ENCODE measurements at regions not wholly inside any gene's neighbourhood (a gene's known extent, or its start where the extent isn't known, plus 50 kb on each side); places are given as distances from the start of the nearest gene placed in this dataset.

DNA sequence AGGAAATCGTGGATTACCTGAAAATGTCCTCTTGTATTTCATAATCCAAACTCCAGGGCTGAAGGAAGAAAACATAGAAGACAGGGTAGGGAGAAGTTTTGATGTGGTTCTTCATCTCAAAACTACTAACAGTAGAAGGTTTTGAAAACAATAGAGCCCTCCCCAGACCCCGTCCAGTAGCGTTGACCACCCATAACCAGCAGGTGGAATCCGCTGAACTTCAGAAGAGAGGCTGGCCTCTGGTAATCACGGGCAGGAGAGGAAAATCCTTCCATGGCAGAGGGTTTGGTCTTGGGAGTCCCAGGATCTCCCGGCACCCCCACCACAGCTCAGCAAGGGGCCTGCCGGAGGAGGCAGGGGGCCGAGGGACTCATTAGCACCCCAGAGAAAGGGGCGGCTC lies 333.4 kb upstream of the RNF32 start:
- DNase-seq (ENCODE audit: low spot score), result no peak

GRCh38 chr7:156305351-156305750 lies 335.2 kb upstream of the RNF32 start:
- DNase-seq (ENCODE audit: low spot score), result no peak

- no peak for DNase-seq (ENCODE audit: low spot score)
Measured at GRCh38 chr7:156282816-156283215, 357.8 kb upstream of the RNF32 start.

DNA sequence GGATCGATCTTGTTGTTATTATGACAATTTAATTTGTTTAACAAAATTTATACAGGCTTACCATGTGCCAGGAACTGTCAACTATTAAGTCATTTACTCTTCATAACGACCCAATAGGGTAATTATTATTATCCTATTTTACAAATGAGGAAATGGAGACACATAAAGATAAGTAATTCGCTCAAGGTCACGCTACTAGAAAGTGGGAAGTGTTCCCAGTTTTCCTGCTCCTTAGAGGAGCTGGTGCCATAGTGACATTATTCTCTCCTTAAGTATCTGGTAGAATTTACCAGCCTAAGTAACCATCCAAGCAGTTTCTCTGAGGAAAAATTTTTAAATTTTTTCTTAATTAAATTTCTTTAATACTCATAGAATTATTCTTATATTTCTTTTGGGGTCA lies 360.9 kb upstream of the RNF32 start:
- DNase-seq (ENCODE audit: low spot score), result no peak

DNA sequence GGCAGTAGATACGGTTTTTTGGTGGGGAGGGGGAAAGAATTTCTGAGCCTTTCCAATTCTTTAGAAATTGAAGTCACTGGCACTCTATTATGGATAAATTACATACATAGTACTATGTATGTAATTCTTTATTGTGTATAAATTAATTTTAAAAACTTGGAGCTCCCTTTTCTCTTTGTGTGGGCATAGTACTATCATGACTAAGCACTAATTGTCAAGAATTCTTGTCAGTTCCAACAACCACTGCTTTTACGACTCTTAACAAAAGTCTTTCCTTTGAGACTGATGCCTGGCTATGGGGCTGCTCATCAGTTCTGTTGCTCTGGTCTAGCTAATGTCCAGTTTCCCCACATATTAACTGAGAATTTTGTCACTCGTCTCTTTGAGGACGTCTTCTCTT lies 365.3 kb upstream of the RNF32 start:
- DNase-seq (ENCODE audit: low spot score), result no peak

GRCh38 chr7:156274557-156274956 lies 366.0 kb upstream of the RNF32 start:
- DNase-seq (ENCODE audit: low spot score), result no peak

DNA sequence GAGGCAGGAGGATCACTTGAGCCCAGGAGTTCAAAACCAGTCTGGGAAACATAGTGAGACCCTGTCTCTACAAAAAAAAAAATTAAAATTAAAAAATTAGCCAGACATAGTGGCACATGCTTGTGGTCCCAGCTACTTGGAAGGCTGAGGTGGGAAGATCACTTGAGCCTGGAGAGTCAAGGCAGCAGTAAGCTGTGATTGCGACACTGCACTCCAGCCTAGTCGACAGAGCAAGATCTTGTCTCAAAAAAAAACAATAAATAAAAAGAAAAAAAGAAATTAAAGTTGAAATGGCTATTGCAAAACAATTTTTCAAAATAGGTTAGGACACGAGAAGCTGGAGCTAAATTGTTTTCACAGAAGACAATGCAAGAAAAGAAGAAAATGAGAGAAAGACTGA lies 379.0 kb upstream of the RNF32 start:
- DNase-seq (ENCODE audit: low spot score), result no peak

DNA sequence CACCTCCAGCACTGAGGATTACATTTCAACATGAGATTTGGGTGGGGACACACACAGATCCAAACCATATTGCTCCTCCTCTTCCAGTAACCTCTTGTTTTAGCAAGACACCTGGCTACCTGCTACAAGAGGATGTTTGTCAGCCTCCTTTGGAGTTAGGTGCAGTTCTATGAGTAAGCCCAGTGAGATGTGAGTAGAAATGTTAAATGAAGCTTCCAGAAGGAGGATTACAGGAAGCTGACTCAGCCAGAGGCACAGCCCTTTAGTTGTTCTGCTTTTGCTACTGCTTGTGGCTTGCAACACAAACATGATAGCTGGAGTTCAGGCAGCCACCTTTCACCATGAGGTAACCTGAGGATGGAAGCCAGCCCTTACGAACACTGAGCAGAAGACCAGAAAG lies 382.7 kb upstream of the RNF32 start:
- no peak for DNase-seq (ENCODE audit: low spot score)

DNA sequence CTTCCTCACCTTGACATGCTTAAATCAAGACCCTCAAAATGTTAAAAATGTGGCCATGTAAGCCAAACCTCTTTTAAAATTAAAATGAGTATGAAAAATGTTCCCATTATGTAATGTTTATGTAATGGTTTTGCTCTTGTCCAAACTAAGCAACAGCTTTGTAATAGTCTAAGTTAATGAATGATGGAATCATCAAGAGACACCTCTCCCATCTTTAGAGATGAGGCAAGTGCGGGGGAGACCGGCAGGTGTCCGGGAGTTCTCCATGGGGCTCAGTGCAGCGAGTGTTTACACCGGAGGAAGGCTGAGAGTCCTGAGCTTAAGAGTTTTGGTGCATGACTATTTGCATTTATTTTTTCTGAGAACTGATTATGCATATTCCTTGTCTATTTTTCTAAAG lies 384.9 kb upstream of the RNF32 start:
- DNase-seq (ENCODE audit: low spot score), result no peak

GRCh38 chr7:156251861-156252260 lies 388.7 kb upstream of the RNF32 start:
- no peak for DNase-seq (ENCODE audit: low spot score)

GRCh38 chr7:156240532-156240931 lies 400.0 kb upstream of the RNF32 start:
- no peak for DNase-seq (ENCODE audit: low spot score)

DNA sequence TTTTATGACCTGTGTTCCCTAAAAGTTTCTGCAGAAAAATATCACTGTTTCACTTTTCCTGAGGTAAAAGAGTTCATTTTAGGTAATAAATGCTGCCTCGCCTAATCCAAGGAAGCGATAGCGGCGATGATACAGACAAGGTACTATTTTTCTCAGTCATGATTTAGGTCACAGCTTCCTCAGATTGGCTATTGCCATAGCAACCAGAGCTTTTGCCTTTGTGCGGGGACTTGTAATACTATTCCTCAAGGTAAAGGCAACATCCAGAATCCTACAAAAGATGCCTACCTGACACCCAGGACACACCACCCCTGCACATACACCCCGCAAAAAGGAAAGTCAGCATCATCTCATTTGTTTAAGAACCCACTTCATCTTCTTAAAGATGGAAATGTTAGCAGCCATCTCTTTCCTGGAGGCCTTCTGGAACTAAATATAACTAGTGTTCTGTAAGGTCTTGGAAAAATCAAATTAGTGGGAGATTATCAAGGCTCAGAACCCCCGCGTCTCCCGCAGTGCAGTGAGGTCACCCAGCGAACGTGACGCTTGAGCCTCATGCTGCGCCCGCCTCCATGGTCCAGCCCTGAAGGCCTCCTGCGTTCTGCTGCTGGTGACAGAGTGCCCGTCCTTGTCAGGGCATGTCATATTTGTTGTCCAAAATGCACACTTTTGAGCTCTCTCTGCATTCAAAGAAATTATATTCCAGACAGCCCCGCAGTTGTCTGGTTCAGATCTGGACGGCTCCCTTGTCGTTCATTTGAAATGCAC lies 402.0 kb upstream of the RNF32 start:
- no peak for DNase-seq (ENCODE audit: low spot score)

GRCh38 chr7:156237614-156238013 lies 403.0 kb upstream of the RNF32 start:
- no peak for DNase-seq (ENCODE audit: low spot score)

DNA sequence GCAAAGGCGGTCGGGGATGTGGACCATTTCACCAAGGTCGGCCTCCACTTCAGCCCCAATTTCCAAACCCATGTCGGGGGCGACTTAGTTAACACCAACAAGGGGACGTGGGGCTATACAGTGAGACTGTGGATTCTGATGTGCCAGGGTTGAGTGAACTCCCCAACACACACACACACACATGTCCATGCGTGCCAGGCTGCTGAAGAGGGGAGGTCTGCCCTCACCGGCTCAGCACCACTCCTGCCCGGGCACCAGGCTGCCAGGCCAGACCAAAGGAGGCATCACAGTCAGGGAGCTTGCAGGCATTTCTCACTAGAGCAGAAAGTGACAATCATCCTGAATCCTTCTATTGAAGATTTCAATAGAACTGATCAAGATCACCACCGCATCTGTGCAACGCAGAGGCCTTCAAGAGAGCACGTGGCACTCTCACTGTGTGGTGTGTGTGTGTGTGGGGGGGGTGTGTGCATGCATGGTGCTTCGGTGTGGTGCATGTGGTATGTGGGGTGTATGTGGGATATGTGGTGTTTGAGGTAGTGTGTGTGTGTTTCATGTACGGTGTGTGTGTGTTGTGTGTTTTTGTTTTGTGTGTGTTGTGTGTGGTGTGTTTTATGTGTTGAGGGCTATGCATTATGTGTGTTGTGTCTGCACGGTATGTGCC lies 403.5 kb upstream of the RNF32 start:
- no peak for DNase-seq (ENCODE audit: low spot score)

DNA sequence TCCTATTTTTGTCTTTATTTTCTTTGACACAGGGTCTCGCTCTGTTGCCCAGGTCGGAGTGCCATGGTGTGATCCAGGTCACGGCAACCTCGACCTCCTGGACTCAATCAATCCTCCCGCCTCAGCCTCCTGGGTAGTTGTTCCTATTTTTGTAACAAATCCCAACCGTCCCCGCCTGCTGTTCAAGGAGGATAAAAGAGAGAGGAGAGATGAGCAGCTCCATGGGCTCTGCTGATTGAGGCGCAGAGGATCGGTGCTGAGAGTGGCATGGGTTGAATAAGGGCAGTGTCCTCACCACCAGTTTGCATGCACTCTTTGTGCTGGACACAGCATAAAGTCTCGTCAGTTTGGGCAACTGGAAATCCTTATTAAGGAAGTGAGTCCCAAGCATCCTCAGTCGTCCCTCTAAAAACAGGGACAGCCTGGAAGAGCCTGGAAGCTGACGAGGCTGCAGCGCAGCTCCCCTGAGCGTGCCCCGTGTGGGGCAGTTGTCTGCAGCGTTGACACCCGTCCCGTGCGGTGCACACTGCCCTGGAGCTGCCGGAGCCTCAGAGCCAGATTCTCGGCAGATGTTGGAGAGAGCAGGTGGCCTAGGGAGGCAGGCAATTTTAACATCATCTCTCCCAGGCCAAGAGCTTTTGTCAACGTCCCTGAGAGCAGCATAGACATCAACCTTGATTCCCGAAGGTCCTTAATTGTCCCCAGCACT lies 404.2 kb upstream of the RNF32 start:
- no peak for DNase-seq (ENCODE audit: low spot score)

DNA sequence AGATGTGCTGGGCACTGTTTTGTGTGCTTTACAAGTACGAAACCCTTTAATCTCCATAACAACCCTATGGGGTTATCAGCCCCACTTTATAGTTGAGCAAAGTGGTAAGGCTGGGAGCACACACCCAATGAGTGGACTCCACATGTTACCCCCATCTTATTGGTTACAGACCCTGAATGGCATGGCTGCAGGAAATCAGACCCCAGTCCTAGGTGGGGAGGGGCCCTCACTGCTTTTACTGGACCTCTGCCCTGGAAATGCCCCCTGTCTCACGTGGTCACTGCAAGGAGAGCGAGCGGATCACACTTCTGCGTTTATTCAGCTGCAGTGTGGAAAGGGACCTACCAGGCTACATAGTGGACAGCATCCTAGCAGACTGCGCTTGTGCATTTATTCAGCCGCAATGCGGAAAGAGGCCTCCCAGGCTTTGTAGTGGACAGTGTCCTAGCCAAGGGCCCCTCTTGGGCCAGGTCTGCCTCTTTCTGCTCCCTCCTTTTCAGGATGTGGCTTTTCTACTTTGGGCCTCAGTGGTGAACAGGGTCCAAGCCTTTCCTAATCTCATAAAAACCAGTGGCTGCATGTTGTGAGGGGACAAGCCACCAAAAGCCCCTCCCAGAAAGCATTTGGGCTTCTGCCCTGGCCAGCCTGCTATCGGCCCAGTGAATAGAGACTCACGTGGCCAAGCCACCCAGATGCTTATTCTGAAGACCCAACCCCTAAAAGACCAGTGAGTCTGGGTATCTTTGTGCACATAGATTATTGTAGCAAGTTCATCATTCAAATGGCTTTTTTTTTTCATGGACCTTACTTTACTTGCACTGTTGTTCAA lies 405.7 kb upstream of the RNF32 start:
- DNase-seq (ENCODE audit: low spot score), result no peak

- DNase-seq (ENCODE audit: low spot score), result no peak
Measured at GRCh38 chr7:156234192-156234591, 406.4 kb upstream of the RNF32 start.

DNA sequence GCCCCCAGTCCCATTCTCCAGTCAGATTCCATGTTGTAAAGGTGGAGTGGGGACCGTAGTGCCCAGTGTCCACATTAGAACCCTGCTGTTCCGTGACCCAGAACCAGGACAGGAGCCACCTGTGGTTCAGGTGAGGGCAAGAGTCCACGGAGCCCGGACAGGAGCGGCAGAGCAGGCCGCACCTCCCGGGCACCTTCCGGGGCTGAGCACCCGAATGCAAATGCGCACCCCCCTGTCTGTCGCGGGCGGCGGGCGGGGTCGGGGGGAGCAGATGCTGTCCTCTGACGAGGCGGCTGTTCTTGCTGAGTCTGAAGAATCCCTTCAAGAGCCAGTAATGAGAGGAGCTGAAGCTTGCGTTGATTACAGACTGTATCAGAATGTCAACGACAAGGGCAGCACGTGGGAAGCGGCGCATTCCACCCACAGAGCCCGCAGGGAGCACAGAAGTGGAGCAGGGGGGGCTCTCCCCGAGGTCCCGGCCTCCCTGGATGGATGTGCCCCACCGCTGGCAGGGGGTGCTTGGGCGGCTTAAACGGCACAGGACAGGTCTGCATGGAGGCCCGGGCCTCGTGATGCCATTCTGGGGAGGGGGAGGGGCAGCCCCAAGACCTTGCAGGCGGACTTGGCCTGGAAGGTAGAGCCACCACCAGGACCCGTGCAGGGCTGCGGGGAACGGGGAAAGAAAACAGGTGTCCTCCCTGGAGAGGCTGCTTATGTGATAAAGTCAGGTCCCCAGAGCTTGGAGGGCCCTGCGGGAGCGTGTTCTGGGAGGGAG lies 407.5 kb upstream of the RNF32 start:
- DNase-seq (ENCODE audit: low spot score), result no peak

GRCh38 chr7:156230576-156230975 lies 410.0 kb upstream of the RNF32 start:
- no peak for DNase-seq (ENCODE audit: low spot score)

- no peak for DNase-seq (ENCODE audit: low spot score)
Measured at GRCh38 chr7:156224833-156225225, 412.6 kb upstream of the SHH start.
